NCI-H748 treated with DMSO at 0.1 percent for 48 hours (cell line): ENCODE measurements at regions not wholly inside any gene's neighbourhood (a gene's known extent, or its start where the extent isn't known, plus 50 kb on each side); places are given as distances from the start of the nearest gene placed in this dataset.

Experiments
- DNase-seq: peaks from one replicate; lab custom pipeline; 2025; lab: John Stamatoyannopoulos, UW

- no peak for DNase-seq
Observed at GRCh38 chr3:194925614-194926013, 239.9 kb downstream of the FAM43A start.

- no peak for DNase-seq
Observed at GRCh38 chr3:194928227-194928626, 242.5 kb downstream of the FAM43A start.

- no peak for DNase-seq
Observed at GRCh38 chr3:194928831-194929577, 243.3 kb downstream of the FAM43A start.

- no peak for DNase-seq
Observed at GRCh38 chr3:194929578-194929960, 243.9 kb downstream of the FAM43A start.

GRCh38 chr3:194930377-194931204, 244.9 kb downstream of the FAM43A start:
- no peak for DNase-seq

GRCh38 chr3:194931347-194931746, 245.7 kb downstream of the FAM43A start:
- DNase-seq: no peak

- DNase-seq: no peak
Observed at GRCh38 chr3:194931865-194932264, 246.2 kb downstream of the FAM43A start.

- DNase-seq: no peak
Observed at GRCh38 chr3:194933465-194933864, 247.8 kb downstream of the FAM43A start.

GRCh38 chr3:194935061-194935460, 249.4 kb downstream of the FAM43A start:
- DNase-seq: no peak

GRCh38 chr3:194935632-194936470, 250.2 kb downstream of the FAM43A start:
- DNase-seq: no peak

- no peak for DNase-seq
Observed at GRCh38 chr3:194936659-194937058, 251.0 kb downstream of the FAM43A start.

- no peak for DNase-seq
Observed at GRCh38 chr3:194937144-194937543, 251.5 kb downstream of the FAM43A start.

- no peak for DNase-seq
Observed at GRCh38 chr3:194937882-194938321, 252.2 kb downstream of the FAM43A start.

GRCh38 chr3:194938845-194939531, 253.3 kb downstream of the FAM43A start:
- no peak for DNase-seq

GRCh38 chr3:194939532-194939909, 253.8 kb downstream of the FAM43A start:
- DNase-seq: no peak

GRCh38 chr3:194939949-194940770, 254.5 kb downstream of the FAM43A start:
- no peak for DNase-seq

- DNase-seq: no peak
Observed at GRCh38 chr3:194941360-194941955, 255.8 kb downstream of the FAM43A start.

GRCh38 chr3:194941956-194942511, 256.4 kb downstream of the FAM43A start:
- no peak for DNase-seq

- DNase-seq: no peak
Observed at GRCh38 chr3:194944526-194944925, 258.8 kb downstream of the FAM43A start.

- DNase-seq: no peak
Observed at GRCh38 chr3:194945508-194945907, 259.8 kb downstream of the FAM43A start.
